ENCODE measurements at regions not wholly inside any gene's neighbourhood (a gene's known extent, or its start where the extent isn't known, plus 50 kb on each side); places are given as distances from the start of the nearest gene placed in this dataset.

GRCh38 chr1:177796561-177796960 lies 173.3 kb downstream of the SEC16B start:
- TF ChIP-seq CTCF (IDR thresholded peaks at IDR 0.05) (no peak), EZH2 (IDR thresholded peaks at IDR 0.05) (no peak)
